GM12801 (cell line): ENCODE measurements at regions not wholly inside any gene's neighbourhood (a gene's known extent, or its start where the extent isn't known, plus 50 kb on each side); places are given as distances from the start of the nearest gene placed in this dataset.

Experiments
- CTCF ChIP-seq: IDR thresholded peaks from one replicate; pipeline ENCODE4 v1.5.1; 2011; ENCODE audit warnings: control low read depth; ENCODE audit not compliant: insufficient read length; ENCODE audit errors: extremely low read depth

- no peak for TF ChIP-seq CTCF
Measured at GRCh38 chr7:65295409-65295808, 78.2 kb upstream of the ZNF92 start.

GRCh38 chr7:65287023-65287422 lies 86.6 kb upstream of the ZNF92 start:
- TF ChIP-seq CTCF = no peak

- no peak for TF ChIP-seq CTCF
Measured at GRCh38 chr7:65285906-65286864, 87.5 kb upstream of the ZNF92 start.

GRCh38 chr7:65279795-65280194 lies 93.9 kb upstream of the ZNF92 start:
- TF ChIP-seq CTCF = no peak

GRCh38 chr7:65276822-65277221 lies 96.8 kb upstream of the ZNF92 start:
- TF ChIP-seq CTCF = no peak

GRCh38 chr7:65269150-65269856 lies 104.4 kb upstream of the ZNF92 start:
- TF ChIP-seq CTCF = no peak

GRCh38 chr7:65268782-65269149 lies 104.9 kb upstream of the ZNF92 start:
- no peak for TF ChIP-seq CTCF
